ENCODE measurements at regions not wholly inside any gene's neighbourhood (a gene's known extent, or its start where the extent isn't known, plus 50 kb on each side); places are given as distances from the start of the nearest gene placed in this dataset.

DNA sequence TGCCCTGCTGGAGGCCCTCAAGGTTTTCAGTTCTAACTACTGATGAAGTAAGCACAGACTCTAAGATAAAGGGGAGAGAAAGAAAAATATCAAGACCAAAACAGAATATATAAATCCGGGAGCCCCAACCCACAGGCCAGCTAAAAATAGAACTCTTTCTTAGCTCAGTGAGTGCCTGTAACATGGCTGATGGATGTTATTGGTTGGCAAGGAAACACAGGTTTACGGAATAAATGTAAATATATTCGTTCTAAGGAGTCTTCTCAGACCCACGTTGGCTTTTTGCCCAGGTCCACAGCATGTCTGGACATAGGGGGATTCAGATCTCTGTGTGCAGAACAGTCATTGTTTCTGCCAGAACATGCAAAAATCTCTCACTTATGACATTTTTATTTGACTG, 139.0 kb upstream of the SERPINE2 start:
- TF ChIP-seq, protein P1, sequence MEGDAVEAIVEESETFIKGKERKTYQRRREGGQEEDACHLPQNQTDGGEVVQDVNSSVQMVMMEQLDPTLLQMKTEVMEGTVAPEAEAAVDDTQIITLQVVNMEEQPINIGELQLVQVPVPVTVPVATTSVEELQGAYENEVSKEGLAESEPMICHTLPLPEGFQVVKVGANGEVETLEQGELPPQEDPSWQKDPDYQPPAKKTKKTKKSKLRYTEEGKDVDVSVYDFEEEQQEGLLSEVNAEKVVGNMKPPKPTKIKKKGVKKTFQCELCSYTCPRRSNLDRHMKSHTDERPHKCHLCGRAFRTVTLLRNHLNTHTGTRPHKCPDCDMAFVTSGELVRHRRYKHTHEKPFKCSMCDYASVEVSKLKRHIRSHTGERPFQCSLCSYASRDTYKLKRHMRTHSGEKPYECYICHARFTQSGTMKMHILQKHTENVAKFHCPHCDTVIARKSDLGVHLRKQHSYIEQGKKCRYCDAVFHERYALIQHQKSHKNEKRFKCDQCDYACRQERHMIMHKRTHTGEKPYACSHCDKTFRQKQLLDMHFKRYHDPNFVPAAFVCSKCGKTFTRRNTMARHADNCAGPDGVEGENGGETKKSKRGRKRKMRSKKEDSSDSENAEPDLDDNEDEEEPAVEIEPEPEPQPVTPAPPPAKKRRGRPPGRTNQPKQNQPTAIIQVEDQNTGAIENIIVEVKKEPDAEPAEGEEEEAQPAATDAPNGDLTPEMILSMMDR (conservative IDR thresholded peaks at IDR 0.05; ENCODE audit: low read length), result no peak
- TF ChIP-seq EZH2phosphoT487 (IDR thresholded peaks at IDR 0.05; ENCODE audit: borderline replicate concordance, low read depth, low read length), result no peak

Data from OCI-LY7 (cell line).